ENCODE measurements at regions not wholly inside any gene's neighbourhood (a gene's known extent, or its start where the extent isn't known, plus 50 kb on each side); places are given as distances from the start of the nearest gene placed in this dataset.

- CTCF ChIA-PET, result no interaction called here
- Histone ChIP-seq H3K27me3 (replicated peaks; ENCODE audit: insufficient read depth, low read depth, low read length, poor library complexity) (no peaks in the 10 kb centered on the region), H3K9me3 (ENCODE audit: low read depth, low read length, poor library complexity, severe bottlenecking) (no peaks in the 10 kb centered on the region), H3K27ac (ENCODE audit: low read depth, low read length, poor library complexity, severe bottlenecking) (no peak overlapping the region), H3K4me1 (ENCODE audit: insufficient read depth, low read length, poor library complexity, severe bottlenecking) (no peaks in the 10 kb centered on the region), H3K4me3 (ENCODE audit: low read depth, low read length, poor library complexity, severe bottlenecking) (no peak overlapping the region), H3K36me3 (ENCODE audit: insufficient read depth, low read length, poor library complexity, severe bottlenecking) (no peaks in the 10 kb centered on the region)
- no peak for TF ChIP-seq EZH2 (IDR thresholded peaks at IDR 0.05; ENCODE audit: borderline replicate concordance, low read depth, low read length, poor library complexity, severe bottlenecking)
- TF ChIP-seq CTCF (conservative IDR thresholded peaks at IDR 0.05; ENCODE audit: low read depth, low read length), result no peak
- POLR2A ChIA-PET (ENCODE audit: low non-redundant PET), result no interaction called here
- peak; percentile 26 for DNase-seq (ENCODE audit: low spot score)
- no TSS peak for BruUV-seq (replicated peaks)
- intact Hi-C loops (cut with micrococcal nuclease; ENCODE audit: unreplicated experiment), result no loop called here
Observed at GRCh38 chr15:46892621-46893160, 824.6 kb upstream of the SEMA6D start.

- ChIA-PET CTCF (no interaction called here), POLR2A (ENCODE audit: low non-redundant PET) (no interaction called here)
- no peak overlapping the region for H3K4me3 ChIP-seq (ENCODE audit: low read depth, low read length, poor library complexity, severe bottlenecking)
- H3K4me1 ChIP-seq (ENCODE audit: insufficient read depth, low read length, poor library complexity, severe bottlenecking), result no peaks in the 10 kb centered on the region
- TF ChIP-seq CTCF (conservative IDR thresholded peaks at IDR 0.05; ENCODE audit: low read depth, low read length) (no peak), EZH2 (IDR thresholded peaks at IDR 0.05; ENCODE audit: borderline replicate concordance, low read depth, low read length, poor library complexity, severe bottlenecking) (no peak)
- BruUV-seq (replicated peaks), result no TSS peak
- no peak for DNase-seq (ENCODE audit: low spot score)
- intact Hi-C loops (cut with micrococcal nuclease; ENCODE audit: unreplicated experiment), result no loop called here
- no peaks in the 10 kb centered on the region for H3K9me3 ChIP-seq (ENCODE audit: low read depth, low read length, poor library complexity, severe bottlenecking)
- no peaks in the 10 kb centered on the region for H3K36me3 ChIP-seq (ENCODE audit: insufficient read depth, low read length, poor library complexity, severe bottlenecking)
- H3K27ac ChIP-seq (ENCODE audit: low read depth, low read length, poor library complexity, severe bottlenecking), result no peak overlapping the region
- H3K27me3 ChIP-seq (replicated peaks; ENCODE audit: insufficient read depth, low read depth, low read length, poor library complexity), result no peaks in the 10 kb centered on the region
Observed at GRCh38 chr15:46894644-46895043, 822.7 kb upstream of the SEMA6D start.

- TF ChIP-seq EZH2 (IDR thresholded peaks at IDR 0.05; ENCODE audit: borderline replicate concordance, low read depth, low read length, poor library complexity, severe bottlenecking), result no peak
- TF ChIP-seq CTCF (conservative IDR thresholded peaks at IDR 0.05; ENCODE audit: low read depth, low read length), result no peak
- Histone ChIP-seq H3K36me3 (ENCODE audit: insufficient read depth, low read length, poor library complexity, severe bottlenecking) (no peaks in the 10 kb centered on the region), H3K9me3 (ENCODE audit: low read depth, low read length, poor library complexity, severe bottlenecking) (no peaks in the 10 kb centered on the region), H3K4me3 (ENCODE audit: low read depth, low read length, poor library complexity, severe bottlenecking) (no peak overlapping the region), H3K27me3 (replicated peaks; ENCODE audit: insufficient read depth, low read depth, low read length, poor library complexity) (no peaks in the 10 kb centered on the region), H3K4me1 (ENCODE audit: insufficient read depth, low read length, poor library complexity, severe bottlenecking) (no peaks in the 10 kb centered on the region), H3K27ac (ENCODE audit: low read depth, low read length, poor library complexity, severe bottlenecking) (no peak overlapping the region)
- CTCF ChIA-PET, result no interaction called here
- BruUV-seq (replicated peaks), result no TSS peak
- no peak for DNase-seq (ENCODE audit: low spot score)
- POLR2A ChIA-PET (ENCODE audit: low non-redundant PET), result no interaction called here
- intact Hi-C loops (cut with micrococcal nuclease; ENCODE audit: unreplicated experiment), result no loop called here
Observed at GRCh38 chr15:46897266-46897665, 820.0 kb upstream of the SEMA6D start.
